22Rv1 (cell line): ENCODE measurements at regions not wholly inside any gene's neighbourhood (a gene's known extent, or its start where the extent isn't known, plus 50 kb on each side); places are given as distances from the start of the nearest gene placed in this dataset.

Source experiments
- ZFX ChIP-seq: fragments of 450-650 bp; IDR thresholded peaks from 2 replicates; pipeline ENCODE4 v1.6.1; 2017; ENCODE audit warnings: antibody characterized with exemption, borderline replicate concordance
- TF ChIP-seq, protein P1 (sequence below): fragments of 450-650 bp; IDR thresholded peaks from 2 replicates; pipeline ENCODE4 v1.5.1; 2017; ENCODE audit warnings: mild to moderate bottlenecking

DNA sequence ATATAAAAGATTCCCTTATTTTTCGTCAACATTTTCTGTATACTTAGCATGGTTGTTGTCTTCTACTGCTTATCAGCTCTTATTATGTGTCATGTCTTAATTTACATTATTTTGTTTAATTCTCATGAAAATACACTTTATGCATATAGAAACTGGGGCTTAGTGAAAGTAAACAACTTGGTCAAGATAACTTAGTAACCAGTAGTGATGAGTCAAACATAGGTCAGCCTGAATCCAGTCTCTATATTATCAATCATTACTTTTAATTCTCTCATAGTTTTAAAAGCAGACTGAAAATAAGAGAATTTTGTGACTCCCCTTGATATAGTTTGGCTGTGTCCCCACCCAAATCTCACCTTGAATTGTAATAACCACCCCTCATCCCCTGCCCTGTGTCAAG is 119.6 kb upstream of the TPK1 start:
- TF ChIP-seq, protein P1, sequence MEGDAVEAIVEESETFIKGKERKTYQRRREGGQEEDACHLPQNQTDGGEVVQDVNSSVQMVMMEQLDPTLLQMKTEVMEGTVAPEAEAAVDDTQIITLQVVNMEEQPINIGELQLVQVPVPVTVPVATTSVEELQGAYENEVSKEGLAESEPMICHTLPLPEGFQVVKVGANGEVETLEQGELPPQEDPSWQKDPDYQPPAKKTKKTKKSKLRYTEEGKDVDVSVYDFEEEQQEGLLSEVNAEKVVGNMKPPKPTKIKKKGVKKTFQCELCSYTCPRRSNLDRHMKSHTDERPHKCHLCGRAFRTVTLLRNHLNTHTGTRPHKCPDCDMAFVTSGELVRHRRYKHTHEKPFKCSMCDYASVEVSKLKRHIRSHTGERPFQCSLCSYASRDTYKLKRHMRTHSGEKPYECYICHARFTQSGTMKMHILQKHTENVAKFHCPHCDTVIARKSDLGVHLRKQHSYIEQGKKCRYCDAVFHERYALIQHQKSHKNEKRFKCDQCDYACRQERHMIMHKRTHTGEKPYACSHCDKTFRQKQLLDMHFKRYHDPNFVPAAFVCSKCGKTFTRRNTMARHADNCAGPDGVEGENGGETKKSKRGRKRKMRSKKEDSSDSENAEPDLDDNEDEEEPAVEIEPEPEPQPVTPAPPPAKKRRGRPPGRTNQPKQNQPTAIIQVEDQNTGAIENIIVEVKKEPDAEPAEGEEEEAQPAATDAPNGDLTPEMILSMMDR = no peak
- no peak for TF ChIP-seq ZFX
